CD4-positive, alpha-beta T cell treated with Interleukin-17A for 1 hour (primary cell): ENCODE measurements at regions not wholly inside any gene's neighbourhood (a gene's known extent, or its start where the extent isn't known, plus 50 kb on each side); places are given as distances from the start of the nearest gene placed in this dataset.

Experiments used
- DNase-seq: peaks from one replicate; pipeline ENCODE4 v3.0.0-alpha.2; 2020

DNA sequence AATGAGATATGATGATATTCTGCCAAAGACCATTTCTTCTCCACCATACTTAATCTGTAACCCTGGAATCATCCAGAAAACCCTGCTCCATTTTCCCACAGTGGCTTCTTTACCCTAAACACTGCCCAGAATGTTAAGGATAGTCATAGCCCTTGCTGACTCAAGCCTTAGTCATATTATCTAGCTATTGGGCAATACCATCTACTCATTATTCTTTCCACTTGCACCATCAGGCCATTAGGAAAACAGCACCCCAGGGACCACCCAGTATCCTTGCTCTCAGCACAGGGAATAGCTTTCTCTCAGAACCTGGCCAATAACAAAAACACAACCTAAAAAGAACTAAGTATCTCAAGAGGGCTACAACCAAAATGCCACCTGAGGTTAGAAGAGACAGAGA lies 445.7 kb upstream of the SLC14A2 start:
- DNase-seq, result no peak

DNA sequence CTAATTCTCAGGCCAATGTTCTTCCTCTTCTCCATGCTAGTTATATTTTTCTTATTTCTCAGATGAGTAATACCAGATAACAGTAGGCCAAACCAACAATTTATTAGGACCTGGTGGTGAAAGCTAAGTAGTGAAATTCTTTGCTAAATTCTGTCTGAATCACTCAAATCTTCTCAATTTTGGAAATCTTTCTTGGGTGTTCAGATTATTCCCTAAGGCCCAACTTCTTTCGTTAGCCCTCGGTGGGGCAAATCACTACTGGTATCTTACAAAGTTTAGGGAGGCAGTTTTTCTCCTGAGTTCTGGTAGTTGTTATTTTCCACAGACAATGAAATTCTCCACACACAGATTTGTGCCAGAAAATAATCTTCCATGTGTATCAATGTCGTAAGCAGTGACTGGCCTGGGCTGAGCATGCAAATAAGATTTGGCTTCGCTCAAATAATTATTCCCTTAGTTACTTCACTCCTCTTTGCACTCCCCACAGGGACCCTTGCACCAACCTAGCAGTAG lies 443.5 kb upstream of the SLC14A2 start:
- no peak for DNase-seq

DNA sequence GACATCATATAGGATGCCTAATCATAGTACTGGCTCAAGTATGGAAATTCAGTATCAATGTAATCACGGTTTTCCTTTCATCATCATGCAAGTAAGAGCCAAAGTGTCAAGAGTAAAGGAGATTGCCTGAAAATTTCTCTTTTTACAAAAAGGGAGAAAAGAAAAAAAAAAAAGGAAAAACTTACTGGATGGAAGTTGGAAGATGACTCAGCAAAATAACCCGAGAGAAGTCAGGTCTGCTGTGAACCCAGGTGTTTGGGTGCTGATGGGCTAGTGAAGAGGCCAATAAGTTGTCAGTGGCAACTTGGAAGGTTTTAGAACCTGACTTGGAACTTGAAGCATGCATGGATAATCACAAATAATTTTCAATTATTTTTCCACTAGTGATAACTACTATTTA lies 441.9 kb upstream of the SLC14A2 start:
- no peak for DNase-seq

DNA sequence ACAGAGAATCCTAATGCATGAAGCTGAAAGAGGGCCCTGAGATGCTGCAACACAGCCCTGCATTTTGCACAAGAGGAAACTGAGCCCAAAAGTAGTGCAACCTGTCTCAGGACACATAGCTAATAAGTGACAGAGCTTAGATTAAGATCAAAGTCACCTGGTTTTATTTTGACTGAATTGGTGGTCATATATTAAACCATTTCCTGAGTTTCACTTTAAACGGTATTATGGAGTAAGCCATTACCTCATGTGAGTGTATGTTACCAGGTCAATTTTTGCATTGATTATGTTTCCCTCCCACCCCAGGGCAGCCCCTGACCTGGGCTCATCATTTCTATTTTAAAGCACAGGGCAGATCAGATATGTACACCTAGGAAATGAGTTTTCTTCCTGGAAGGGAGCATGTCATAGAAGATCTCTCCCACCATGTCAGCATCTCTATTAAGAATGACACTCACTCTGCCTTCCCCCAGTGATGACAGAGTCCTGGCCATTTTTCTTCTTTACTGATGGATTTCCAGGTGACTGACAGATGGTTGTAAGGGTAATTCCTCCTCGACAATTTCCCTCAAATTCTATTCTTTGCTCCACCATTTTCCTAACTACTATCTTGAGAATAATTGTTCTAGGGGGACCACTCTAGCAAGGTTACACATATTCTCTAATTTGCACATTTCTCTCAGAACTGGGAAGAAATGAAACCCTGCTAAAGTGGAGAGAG lies 441.3 kb upstream of the SLC14A2 start:
- no peak for DNase-seq

DNA sequence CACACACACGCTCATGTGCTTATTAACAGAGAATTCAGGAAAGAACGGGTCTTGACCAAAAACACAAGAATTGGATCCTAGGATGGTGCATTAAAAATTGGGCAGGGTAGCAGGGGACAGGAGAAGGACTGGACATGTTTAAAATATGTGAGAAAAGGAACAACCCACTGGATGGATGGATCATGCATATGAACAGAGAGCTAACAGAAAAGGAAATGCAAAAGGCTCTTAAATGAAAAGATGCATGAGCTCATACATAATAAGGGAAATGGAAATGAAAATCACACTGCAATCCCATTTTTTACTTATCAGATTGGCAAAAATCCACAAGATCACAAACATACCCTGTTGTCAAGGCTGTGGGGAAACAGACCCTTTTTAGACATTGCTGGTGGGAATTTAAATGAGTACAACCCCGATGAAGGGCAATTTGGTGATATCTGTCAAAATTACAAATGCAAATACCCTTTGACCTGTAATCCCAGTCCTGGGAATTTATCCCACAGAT lies 440.6 kb upstream of the SLC14A2 start:
- DNase-seq, result no peak

DNA sequence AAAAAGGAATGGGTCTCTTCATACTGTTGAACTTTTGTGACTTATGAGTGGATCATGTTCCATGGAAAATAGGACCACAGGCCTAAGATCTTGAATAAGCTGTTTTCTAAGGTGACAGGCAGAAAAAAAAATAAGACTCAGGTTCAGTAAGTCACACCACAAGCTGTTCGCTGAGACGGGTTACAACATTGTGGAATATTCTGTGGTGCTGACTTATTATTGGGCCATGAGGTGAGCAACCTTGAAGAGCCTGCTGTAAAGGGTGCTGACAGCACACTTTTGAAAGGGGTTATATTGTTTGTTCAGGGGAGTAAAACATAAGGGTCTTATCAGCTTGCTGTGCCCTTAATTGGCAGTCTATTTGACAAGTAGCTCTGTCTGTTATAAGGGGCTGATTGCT lies 439.8 kb upstream of the SLC14A2 start:
- no peak for DNase-seq

DNA sequence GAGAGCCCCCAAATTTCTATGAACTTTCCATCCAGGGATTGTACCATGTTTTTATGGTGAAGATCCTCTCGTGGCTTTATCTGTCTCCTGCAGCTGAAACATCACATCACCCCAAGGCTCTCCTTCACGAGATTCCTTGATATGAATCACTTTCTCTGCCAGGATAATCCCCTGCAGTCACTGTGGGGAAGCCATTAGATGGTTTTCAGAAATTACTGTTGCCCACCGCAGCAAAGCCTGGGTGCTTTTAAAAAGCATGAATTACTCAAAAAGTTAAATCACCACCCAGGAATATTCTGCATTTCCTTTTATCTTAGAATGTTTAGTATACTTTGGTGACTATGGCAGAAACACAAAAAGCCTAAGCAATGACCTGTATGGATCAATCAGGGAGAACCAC lies 428.4 kb upstream of the SLC14A2 start:
- no peak for DNase-seq

DNA sequence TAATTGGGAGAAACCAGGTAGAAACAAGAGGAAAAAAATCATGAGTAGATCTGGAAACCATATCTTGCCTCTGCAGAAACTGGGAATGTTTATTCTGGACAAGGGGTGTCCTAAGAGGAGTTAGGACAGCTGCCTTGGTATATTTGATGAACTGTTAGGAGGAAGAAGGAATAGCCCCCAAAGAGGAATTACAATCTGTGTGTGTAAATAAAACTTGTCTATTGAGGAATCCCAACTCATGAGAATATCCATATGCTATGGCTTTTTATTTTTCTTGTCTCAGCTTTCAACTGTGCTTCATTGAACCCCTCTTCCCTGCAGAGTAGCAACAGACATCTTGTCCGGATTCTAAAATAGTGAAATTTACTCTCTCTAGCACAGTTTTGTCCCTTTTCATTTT lies 423.5 kb upstream of the SLC14A2 start:
- no peak for DNase-seq

DNA sequence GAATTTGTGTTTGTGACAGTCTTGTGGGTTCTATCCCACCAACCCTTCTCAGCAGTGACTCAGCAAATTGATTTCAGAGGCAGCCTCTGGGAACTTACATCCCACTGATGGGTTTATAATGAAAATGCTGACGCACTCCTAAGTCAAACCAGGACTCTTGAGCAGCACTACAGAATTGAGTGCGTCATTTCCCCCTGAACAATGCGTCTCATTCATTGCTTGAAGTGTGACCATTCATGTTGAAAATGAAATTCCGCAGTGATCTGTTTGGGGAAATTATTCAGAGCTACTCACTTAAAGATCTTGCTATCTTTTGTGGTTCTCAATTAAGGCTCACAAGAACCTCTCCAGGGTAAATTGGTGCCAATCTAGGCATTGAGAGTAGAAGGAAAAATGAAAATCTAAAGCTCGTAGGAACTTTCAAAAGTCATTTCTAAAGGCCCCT lies 417.7 kb upstream of the SLC14A2 start:
- no peak for DNase-seq

DNA sequence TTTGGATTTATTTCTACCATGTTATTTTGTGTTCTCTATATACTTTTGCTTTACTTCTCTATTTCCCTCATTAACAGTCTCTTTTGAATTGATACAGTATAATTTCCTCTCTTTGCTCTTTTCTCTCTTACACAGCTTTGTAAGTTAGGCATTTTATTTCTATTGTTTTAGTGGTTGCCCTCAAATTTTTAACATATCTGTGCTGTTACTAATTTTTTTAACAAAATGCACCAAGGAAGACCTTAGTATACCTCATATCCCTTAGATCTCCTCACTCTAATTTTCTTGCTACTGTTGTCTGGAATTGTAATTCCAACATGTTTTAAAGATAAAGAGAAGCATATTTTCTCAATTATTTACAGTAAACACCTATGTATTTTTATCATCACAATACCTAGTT lies 416.8 kb upstream of the SLC14A2 start:
- DNase-seq, result no peak

DNA sequence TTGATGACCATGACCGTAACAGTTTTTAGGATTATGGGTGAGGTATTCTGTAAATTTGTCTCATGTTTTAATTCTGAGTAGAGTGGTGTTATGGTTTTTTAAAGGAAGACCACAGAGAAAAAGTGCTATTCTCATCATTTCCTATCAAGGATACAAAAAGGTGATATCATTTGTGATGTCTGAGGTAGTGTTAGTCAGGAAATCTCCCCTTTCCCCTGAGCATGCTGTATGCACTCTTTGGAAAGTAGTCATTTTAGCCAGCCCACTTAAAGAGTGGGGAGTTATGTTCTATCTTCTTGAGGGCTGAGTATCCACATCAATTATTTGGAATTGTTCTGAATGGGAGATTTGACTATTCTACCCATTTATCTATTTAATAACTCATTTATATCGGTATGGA lies 414.2 kb upstream of the SLC14A2 start:
- DNase-seq, result no peak

DNA sequence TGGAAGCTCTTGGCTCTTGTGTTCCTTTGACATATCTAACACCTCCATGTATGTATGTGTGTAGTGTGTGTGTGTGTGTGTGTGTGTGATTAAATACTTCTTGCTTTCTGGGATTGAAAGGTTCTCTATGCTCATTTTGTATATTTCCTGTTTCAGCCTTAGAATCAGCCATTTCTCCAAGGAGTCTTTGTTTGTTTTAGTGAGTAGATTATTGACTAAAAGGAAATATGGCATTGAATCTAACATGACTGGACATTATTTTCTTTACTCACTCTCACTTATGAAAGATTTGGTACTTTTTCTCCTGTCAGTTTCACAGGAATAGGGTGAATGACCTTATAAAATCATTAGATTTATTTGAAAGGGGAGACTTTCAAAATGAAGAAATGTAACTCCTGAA lies 413.8 kb upstream of the SLC14A2 start:
- DNase-seq, result no peak

DNA sequence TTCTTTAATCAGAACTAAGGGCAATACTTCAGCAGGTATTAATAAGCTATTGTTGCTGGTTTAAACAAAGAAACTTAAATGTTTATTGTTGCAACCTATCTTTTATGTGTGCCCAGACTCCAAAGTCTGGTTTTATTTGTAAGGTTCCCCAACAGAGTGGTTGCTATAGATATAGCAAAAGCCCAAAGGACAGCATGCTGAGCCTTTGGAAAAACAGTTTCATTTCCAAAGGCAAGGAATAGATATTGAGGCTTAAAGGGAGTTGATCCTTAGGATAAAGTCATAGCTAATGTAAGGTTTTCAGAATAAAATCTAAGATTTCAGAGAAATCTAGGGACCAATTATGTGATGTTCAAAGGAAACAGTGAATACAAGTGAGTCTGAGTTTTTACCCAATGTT lies 413.2 kb upstream of the SLC14A2 start:
- no peak for DNase-seq

DNA sequence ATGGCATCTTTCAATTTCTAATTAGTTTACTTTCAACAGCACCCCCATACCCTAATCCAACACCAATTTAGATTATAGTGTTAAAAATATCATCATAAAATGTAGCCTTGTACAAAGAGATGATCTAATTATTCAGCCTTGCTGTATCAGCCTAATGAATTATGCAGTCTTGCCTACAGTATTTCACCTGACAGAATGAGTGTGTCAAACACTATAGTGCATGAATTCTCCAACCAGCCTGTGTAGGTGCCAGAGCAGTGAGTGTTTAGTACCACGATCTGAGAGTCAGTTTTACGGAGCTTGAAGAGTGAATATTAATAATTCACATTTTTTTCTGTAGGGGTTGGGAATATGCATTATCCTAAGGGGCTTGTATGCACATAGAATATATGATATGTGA lies 411.6 kb upstream of the SLC14A2 start:
- no peak for DNase-seq

DNA sequence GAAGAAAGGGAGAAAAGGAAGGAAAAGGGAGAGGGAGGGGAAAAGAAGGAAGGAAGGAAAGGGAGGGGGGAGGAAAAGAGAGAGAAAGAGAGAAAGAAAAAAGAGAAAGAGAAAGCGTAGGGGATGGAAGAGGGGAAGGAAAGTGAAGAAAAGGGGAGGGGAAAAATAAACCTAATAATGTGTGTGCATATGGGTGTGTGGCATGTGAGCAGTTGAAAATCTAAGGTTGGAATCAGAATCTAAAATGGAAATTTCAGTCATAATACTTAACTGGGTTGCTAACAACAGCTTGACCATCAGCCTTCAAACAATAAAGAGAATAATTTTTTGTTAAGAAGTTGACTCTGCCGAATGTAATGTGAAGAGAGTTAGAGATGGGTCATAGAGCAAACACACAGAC lies 407.9 kb upstream of the SLC14A2 start:
- no peak for DNase-seq

DNA sequence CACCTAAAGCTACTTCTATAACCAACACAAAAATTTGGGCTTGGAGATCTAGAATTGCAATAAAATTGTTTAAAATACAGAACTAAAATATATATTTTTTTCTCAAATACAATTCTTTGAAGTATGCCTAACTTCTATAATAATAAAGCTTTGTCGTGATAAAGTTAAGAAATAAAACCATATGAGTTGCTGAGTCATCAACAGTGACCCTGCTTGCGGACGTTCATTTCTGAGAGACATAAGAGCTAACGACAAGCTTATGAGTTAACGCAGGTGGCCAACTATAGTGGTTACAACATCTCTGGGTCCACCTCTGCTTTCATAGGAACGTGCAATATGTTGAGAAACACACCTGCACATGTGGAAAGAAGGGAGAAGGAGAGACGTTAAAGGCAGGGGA lies 407.1 kb upstream of the SLC14A2 start:
- DNase-seq, result no peak

DNA sequence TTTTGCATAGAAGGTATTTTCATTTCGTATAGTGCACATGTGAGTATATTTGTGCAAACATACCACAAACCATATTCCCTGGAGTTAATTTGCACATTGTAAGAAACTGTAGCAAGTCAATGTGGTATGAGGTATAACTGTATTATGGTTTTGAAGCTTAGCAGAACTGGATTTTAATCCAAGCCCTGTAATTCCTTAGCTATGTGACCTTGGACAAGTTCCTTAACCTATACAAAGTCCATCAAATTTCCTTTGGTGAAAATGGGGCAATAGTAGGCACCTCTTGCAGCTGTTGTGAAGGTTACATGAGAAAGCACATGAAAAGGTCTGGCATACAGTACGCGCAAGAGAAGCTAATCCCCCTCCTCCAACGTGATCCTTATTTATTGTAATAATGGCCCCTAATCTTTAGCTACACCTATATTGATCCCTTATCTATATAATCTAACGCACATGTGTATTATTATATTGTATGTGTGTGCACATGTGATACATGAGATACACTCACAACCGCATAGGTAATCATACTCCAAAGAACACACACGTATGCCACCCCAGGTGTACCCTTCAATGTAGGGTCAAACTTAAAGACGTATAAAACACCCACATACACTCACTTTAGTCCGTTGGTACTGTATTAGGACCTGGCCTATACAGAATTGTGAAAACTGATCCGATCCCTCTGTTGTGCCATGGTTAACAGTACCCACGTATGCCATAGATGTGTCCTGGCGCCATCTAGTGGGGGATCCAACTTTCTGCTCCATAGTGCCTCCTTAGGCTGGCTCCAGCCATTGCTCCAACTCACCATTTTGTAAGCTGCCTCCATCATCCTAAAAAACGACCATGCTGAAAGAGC lies 402.9 kb upstream of the SLC14A2 start:
- peak; percentile 78 for DNase-seq

DNA sequence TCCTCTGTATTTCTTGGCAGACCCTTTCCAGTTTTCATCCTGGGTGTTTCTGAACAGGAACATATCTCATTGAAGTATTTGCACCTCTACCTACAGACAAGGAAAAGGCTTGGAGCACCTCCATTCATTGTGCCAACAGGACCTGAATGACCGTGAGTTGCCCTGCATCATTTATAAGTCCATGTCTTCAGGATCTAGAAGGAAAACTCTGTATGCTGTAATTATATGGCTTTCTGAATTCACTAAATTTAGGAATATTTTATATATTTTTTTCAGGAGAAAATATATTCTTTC lies 402.3 kb upstream of the SLC14A2 start:
- DNase-seq, result no peak

DNA sequence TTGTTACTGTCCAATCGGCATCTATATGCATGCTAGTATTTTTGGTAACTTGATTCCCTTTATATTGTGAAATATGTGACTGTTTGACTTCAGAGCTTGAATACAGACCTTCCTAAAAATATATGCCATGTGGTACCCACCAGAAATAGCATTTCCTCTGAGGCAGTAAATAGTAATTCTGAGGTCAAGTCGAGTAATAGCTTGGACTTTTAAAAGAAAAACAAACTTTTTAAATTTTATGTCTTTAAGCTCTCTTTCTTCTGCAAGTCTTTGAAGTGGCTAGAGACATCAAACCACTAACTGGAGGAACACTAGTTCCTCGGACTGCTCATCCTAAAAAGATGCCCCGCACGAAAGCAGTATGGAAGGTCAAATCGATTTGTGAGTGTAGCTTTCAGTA lies 396.8 kb upstream of the SLC14A2 start:
- no peak for DNase-seq

DNA sequence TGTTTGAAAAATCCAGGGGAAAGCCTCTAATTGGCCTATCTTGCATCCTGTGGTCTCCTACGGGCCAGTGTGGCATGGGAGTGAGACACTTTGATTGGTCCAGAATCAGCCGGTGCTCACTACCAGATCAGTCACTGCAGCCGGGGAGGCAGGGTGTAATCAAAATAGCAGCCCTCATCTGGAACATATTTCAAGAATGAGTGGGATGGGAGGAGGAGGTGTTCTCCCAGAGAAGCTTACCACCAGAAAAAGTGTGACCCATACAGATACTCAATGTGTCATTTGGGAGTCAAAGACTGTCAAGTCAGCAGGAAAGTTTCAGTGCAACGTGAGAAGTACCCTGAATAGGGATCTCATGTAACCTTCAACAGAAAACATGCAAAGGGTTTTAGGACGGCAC lies 393.9 kb upstream of the SLC14A2 start:
- DNase-seq, result no peak

DNA sequence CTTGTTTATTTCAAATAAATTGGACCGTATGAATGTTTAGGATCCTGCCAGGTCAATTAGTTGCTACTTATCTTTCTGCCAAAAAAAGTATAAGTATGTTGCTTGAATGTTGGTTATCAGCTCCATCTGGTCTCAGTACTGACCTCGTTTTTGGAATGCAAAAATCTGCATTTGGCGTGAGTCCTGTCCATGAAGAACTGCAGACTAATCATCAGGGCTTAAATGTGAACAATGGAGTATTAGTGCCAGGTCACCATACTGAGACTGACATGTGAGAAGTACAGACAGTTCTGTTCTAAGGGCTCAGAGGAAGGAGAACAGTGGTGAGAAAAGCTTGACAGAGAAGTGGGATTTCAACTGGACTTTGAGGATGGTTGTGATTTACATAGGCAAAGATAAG lies 393.1 kb upstream of the SLC14A2 start:
- no peak for DNase-seq

DNA sequence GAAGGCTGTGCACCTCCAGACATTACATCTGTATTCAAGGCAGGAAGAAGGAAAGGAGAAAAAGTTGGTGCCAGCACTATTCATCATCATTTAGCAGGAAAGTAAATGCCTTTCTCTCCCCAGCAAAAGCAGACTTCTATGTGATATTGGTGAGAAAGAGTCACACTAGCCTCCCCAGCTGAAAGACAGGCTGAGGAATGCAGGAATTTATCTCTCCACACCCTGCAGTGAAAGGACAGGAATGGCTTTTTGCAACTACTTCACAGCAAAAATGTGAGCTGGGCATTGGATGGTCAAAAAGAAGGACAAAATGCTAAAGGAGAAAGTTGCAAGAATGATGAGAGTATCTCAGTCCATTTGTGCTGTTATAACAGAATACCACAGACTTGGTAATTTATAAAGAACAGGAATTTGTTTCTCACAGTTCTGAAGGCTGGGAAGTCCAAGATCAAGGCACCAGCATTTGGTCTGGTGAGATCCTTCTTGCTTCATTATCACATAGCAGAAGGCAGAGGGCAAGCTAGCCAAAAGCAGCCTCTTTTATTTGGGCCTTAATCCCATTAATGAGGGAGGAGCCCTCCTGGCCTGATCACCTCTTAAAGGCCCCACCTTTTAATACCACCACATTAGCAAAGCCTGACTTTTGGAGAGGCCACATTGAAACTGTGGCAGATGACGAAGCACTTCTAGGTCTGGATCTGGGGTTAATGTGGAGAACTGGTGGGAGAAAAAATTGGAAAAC lies 388.1 kb upstream of the SLC14A2 start:
- DNase-seq, result no peak

DNA sequence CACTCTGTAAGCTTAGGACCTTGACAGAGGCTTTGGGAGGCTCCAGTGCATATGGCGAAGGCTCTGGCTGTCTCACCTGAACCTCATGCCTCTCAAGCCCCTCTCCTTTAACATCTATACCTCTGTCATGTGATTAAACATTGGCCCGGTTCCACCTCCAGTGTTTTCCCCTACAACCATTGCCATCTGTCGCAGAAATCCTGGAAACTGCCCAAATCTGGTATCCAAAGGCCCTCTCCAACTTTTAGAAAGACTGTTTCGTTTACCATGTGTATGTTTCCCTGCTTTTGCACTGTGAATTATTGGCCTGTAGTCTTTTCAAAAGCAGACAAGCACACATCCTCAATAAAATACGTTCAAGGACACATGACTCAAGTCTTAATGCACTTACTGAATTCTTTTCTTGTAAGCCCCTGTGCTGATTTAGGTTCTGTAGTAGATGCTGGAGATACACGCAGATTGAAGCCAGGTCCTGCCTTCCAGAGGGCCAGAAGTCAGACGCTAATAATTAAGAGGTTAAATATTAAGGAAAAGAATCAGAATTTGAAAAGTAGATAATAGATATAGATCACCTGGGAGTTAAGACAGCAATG lies 386.4 kb upstream of the SLC14A2 start:
- no peak for DNase-seq
